ENCODE measurements at regions not wholly inside any gene's neighbourhood (a gene's known extent, or its start where the extent isn't known, plus 50 kb on each side); places are given as distances from the start of the nearest gene placed in this dataset.
"Not testable (repeated sequence)": the region's sequence is repeated elsewhere in the genome, so short reads cannot be mapped to it uniquely, and the experiment has no call there.

GRCh38 chr2:43005245-43005974 lies 213.0 kb upstream of the HAAO start:
- DNase-seq (ENCODE audit: low read depth in 1 of 2, low spot score in 2 of 2): no peak
- peaks cover 5% of the 10 kb centered on the region for H3K9me3 ChIP-seq (replicated peaks)
- no peaks in the 10 kb centered on the region for H3K27me3 ChIP-seq (replicated peaks)
- H3K36me3 ChIP-seq: no peaks in the 10 kb centered on the region
- H3K27ac ChIP-seq: no peak overlapping the region
- no peak overlapping the region for H3K4me3 ChIP-seq
- H3K4me1 ChIP-seq (replicated peaks): peaks cover 11% of the 10 kb centered on the region

GRCh38 chr2:43004879-43005244 lies 212.5 kb upstream of the HAAO start:
- H3K9me3 ChIP-seq (replicated peaks): peaks cover 5% of the 10 kb centered on the region
- no peak overlapping the region for H3K4me3 ChIP-seq
- H3K4me1 ChIP-seq (replicated peaks): peaks cover 5% of the 10 kb centered on the region
- no peak overlapping the region for H3K27ac ChIP-seq
- no peak for DNase-seq (ENCODE audit: low read depth in 1 of 2, low spot score in 2 of 2)
- H3K27me3 ChIP-seq (replicated peaks): no peaks in the 10 kb centered on the region
- H3K36me3 ChIP-seq: no peaks in the 10 kb centered on the region

DNA sequence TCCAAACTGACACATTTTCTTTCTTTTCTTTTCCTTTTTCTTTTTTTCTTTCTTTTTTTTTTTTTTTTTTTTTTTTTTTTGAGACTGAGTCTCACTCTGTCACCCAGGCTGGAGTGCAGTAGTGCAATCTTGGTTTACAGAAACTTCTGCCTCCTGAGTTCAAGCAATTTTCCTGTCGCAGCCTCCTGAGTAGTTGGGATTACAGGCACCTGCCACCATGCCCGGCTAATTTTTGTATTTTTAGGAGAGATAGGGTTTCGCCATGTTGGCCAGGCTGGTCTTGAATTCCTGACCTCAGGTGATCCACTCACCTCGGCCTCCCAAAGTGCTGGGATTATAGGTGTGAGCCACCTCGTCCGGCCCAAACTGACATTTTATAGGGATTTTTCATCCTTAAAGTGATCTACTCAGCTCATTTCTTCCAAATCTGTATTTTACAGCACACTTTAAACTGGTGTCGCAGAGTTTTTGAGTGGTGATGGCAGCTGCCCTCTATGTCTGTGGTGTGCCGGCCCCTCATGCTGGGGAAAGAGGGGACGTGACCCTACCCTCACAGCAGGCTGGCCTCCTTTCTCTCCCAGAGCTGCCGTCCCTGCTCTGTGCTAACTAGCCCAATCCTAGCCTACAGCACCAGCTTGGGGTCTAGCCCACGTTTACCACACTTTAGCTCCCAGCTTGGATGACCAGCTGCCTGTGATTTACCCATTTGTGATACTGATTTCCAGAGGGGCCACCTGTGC lies 211.9 kb upstream of the HAAO start:
- not testable (repeated sequence) for H3K4me3 ChIP-seq; H3K4me1 ChIP-seq (replicated peaks); H3K27me3 ChIP-seq (replicated peaks); DNase-seq (ENCODE audit: low read depth in 1 of 2, low spot score in 2 of 2); H3K9me3 ChIP-seq (replicated peaks); H3K27ac ChIP-seq; H3K36me3 ChIP-seq

DNA sequence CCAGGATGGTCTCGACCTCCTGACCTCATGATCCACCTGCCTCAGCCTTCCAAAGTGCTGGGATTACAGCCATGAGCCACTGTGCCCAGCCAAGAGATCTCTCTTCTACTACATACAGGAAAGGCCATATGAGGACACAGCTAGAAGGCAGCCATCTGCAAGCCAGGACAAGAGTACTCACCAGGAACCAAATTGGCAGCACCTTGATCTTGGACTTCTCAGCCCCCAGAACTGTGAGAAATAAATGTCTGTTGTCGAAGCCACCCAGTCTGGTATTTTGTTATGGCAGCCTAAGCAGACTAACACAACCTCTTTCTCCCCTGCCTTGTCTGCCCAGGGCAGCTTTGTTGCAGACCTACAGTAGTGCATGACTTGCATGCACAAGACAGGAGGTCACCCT lies 211.3 kb upstream of the HAAO start:
- DNase-seq (ENCODE audit: low read depth in 1 of 2, low spot score in 2 of 2): no peak
- Histone ChIP-seq H3K9me3 (replicated peaks) (peaks cover 5% of the 10 kb centered on the region), H3K4me3 (no peak overlapping the region), H3K36me3 (no peaks in the 10 kb centered on the region), H3K27me3 (replicated peaks) (no peaks in the 10 kb centered on the region), H3K4me1 (replicated peaks) (peaks cover 7% of the 10 kb centered on the region), H3K27ac (no peak overlapping the region)

GRCh38 chr2:43001787-43002468 lies 209.5 kb upstream of the HAAO start:
- Histone ChIP-seq H3K27ac (no peak overlapping the region), H3K36me3 (no peaks in the 10 kb centered on the region), H3K27me3 (replicated peaks) (no peaks in the 10 kb centered on the region), H3K9me3 (replicated peaks) (no peaks in the 10 kb centered on the region), H3K4me1 (replicated peaks) (peaks cover 7% of the 10 kb centered on the region), H3K4me3 (no peak overlapping the region)
- DNase-seq (ENCODE audit: low read depth in 1 of 2, low spot score in 2 of 2): no peak

GRCh38 chr2:43001055-43001378 lies 208.6 kb upstream of the HAAO start:
- no peak for DNase-seq (ENCODE audit: low read depth in 1 of 2, low spot score in 2 of 2)
- Histone ChIP-seq H3K27me3 (replicated peaks) (no peaks in the 10 kb centered on the region), H3K4me3 (no peak overlapping the region), H3K9me3 (replicated peaks) (no peaks in the 10 kb centered on the region), H3K36me3 (no peaks in the 10 kb centered on the region), H3K27ac (no peak overlapping the region), H3K4me1 (replicated peaks) (peaks cover 7% of the 10 kb centered on the region)

GRCh38 chr2:43000242-43001054 lies 208.1 kb upstream of the HAAO start:
- no peaks in the 10 kb centered on the region for H3K36me3 ChIP-seq
- H3K4me1 ChIP-seq (replicated peaks): peaks cover 7% of the 10 kb centered on the region
- no peak overlapping the region for H3K27ac ChIP-seq
- H3K4me3 ChIP-seq: no peak overlapping the region
- no peaks in the 10 kb centered on the region for H3K9me3 ChIP-seq (replicated peaks)
- no peaks in the 10 kb centered on the region for H3K27me3 ChIP-seq (replicated peaks)
- DNase-seq (ENCODE audit: low read depth in 1 of 2, low spot score in 2 of 2): no peak

GRCh38 chr2:42999856-43000241 lies 207.5 kb upstream of the HAAO start:
- Histone ChIP-seq H3K27ac (no peak overlapping the region), H3K27me3 (replicated peaks) (no peaks in the 10 kb centered on the region), H3K4me1 (replicated peaks) (peaks cover 7% of the 10 kb centered on the region), H3K36me3 (no peaks in the 10 kb centered on the region), H3K4me3 (no peak overlapping the region), H3K9me3 (replicated peaks) (no peaks in the 10 kb centered on the region)
- DNase-seq (ENCODE audit: low read depth in 1 of 2, low spot score in 2 of 2): no peak

DNA sequence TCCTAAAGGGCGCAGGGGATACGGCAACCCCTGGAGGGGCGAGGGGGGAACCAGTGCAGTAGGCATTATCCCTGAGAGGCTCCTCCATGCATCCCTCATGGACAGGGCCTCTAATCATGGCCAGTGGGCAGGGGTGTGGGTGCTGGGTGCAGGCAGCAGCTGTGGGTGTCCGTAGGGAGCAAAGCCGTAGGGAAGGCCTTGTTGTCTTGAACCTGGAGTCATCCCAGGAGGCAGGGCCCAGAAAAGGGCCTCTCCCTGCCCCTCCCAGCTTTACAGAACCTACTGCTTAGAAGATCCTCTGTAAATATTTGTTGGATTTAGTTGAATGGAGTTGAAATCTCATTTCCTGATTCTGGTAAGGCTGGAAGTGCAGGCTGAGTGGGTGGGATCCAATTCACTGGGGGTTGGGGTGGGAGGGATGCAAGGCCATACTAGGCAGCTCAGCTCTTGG lies 207.0 kb upstream of the HAAO start:
- Histone ChIP-seq H3K4me1 (replicated peaks) (peaks cover 7% of the 10 kb centered on the region), H3K4me3 (no peak overlapping the region), H3K36me3 (no peaks in the 10 kb centered on the region), H3K9me3 (replicated peaks) (no peaks in the 10 kb centered on the region), H3K27ac (no peak overlapping the region; the same call in 1 of the 2 replicates), H3K27me3 (replicated peaks) (no peaks in the 10 kb centered on the region)
- peak in 1 of 2 experiments; percentile 27 for DNase-seq (ENCODE audit: low read depth in 1 of 2, low spot score in 2 of 2)

DNA sequence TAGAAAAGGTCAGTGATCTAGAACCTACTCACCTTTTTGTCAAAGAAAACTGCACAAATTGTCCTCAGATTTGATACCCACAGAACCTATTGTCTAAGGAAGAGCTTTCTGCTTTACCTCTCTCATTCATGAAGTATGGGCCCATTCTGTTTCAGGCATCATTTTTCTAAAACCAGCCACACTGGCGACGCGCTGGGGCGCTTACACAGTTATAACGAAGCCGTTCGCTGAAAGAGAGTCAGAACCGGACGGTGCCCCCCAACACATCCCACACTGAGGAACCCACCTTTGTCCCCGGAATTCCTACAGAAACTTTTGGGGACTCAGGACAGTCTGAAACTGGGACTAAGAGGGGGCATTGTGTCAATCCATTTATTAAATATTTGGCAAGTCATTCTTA lies 206.3 kb upstream of the HAAO start:
- no peaks in the 10 kb centered on the region for H3K27me3 ChIP-seq (replicated peaks)
- no peak for DNase-seq (ENCODE audit: low read depth in 1 of 2, low spot score in 2 of 2)
- no peaks in the 10 kb centered on the region for H3K36me3 ChIP-seq
- H3K4me3 ChIP-seq: no peak overlapping the region
- H3K9me3 ChIP-seq (replicated peaks): no peaks in the 10 kb centered on the region
- H3K4me1 ChIP-seq (replicated peaks): peaks cover 7% of the 10 kb centered on the region
- H3K27ac ChIP-seq: no peak overlapping the region

- peaks cover 7% of the 10 kb centered on the region for H3K4me1 ChIP-seq (replicated peaks)
- DNase-seq (ENCODE audit: low read depth in 1 of 2, low spot score in 2 of 2): no peak
- no peaks in the 10 kb centered on the region for H3K36me3 ChIP-seq
- H3K27ac ChIP-seq: no peak overlapping the region
- no peaks in the 10 kb centered on the region for H3K27me3 ChIP-seq (replicated peaks)
- H3K9me3 ChIP-seq (replicated peaks): no peaks in the 10 kb centered on the region
- no peak overlapping the region for H3K4me3 ChIP-seq
Measured at GRCh38 chr2:42996528-42996927, 204.1 kb upstream of the HAAO start.

- Histone ChIP-seq H3K4me1 (replicated peaks) (peaks cover 7% of the 10 kb centered on the region), H3K36me3 (no peaks in the 10 kb centered on the region), H3K9me3 (replicated peaks) (no peaks in the 10 kb centered on the region), H3K27me3 (replicated peaks) (no peaks in the 10 kb centered on the region), H3K27ac (no peak overlapping the region), H3K4me3 (no peak overlapping the region)
- DNase-seq (ENCODE audit: low read depth in 1 of 2, low spot score in 2 of 2): no peak
Measured at GRCh38 chr2:42995752-42996422, 203.5 kb upstream of the HAAO start.

DNA sequence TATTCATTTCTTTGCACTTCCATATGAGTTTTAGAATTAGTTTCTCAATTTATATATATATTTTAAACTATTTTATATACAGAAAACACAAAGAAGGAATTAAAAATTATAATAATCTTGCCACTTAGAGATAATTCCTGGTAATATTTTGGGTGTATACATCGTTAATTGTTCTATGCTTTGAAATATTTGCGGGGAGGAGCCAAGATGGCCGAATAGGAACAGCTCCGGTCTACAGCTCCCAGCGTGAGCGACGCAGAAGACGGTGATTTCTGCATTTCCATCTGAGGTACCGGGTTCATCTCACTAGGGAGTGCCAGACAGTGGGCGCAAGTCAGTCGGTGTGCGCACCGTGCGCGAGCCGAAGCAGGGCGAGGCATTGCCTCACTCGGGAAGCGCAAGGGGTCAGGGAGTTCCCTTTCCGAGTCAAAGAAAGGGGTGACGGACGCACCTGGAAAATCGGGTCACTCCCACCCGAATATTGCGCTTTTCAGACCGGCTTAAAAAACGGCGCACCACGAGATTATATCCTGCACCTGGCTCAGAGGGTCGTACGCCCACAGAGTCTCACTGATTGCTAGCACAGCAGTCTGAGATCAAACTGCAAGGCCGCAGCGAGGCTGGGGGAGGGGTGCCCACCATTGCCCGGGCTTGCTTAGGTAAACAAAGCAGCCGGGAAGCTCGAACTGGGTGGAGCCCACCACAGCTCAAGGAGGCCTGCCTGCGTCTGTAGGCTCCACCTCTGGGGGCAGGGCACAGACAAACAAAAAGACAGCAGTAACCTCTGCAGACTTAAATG lies 197.1 kb upstream of the HAAO start:
- DNase-seq (ENCODE audit: low read depth in 1 of 2, low spot score in 2 of 2); H3K9me3 ChIP-seq (replicated peaks); H3K27ac ChIP-seq; H3K27me3 ChIP-seq (replicated peaks); H3K4me3 ChIP-seq; H3K36me3 ChIP-seq: not testable (repeated sequence)
- peaks cover 26% of the 10 kb centered on the region for H3K4me1 ChIP-seq (replicated peaks)
